Activated CD8-positive, alpha-beta T cell treated with anti-CD3 and anti-CD28 coated beads for 36 hours (primary cell): ENCODE measurements at regions not wholly inside any gene's neighbourhood (a gene's known extent, or its start where the extent isn't known, plus 50 kb on each side); places are given as distances from the start of the nearest gene placed in this dataset.

Experiments used
- ATAC-seq: fragments of 200-7000 bp; cut with Tn5 transposase; one replicate; pipeline ENCODE4 v1.10.0; 2021; ENCODE audit warnings: mild to moderate bottlenecking, moderate library complexity
- CTCF ChIA-PET: fragments of 350-600 bp; sonication (Branson Sonifier 250); formaldehyde crosslinking; loops from one replicate; lab custom pipeline; 2021; ENCODE audit warnings: antibody characterized with exemption; lab: Charles Lee
- POLR2A ChIA-PET: fragments of 350-600 bp; sonication (Branson Sonifier 250); formaldehyde crosslinking; loops from one replicate; lab custom pipeline; 2021; ENCODE audit warnings: antibody characterized with exemption; lab: Charles Lee
- DNase-seq: peaks from one replicate; pipeline ENCODE4 v3.0.0-alpha.2; 2020
- H3K27ac Mint-ChIP-seq: one replicate; pipeline ENCODE4 v1.8.0; 2021; ENCODE audit warnings: mild to moderate bottlenecking, mixed read lengths
- H3K27me3 Mint-ChIP-seq: one replicate; pipeline ENCODE4 v1.8.0; 2021; ENCODE audit warnings: mixed read lengths
- H3K36me3 Mint-ChIP-seq: one replicate; pipeline ENCODE4 v1.8.0; 2021; ENCODE audit warnings: low read depth, mixed read lengths
- H3K4me1 Mint-ChIP-seq: one replicate; pipeline ENCODE4 v1.8.0; 2021; ENCODE audit warnings: low read depth, mixed read lengths
- H3K4me3 Mint-ChIP-seq: one replicate; pipeline ENCODE4 v1.8.0; 2021; ENCODE audit warnings: mild to moderate bottlenecking, moderate library complexity, mixed read lengths
- H3K9me3 Mint-ChIP-seq: one replicate; pipeline ENCODE4 v1.8.0; 2021; ENCODE audit warnings: mixed read lengths
- CTCF ChIP-seq: fragments of 200-600 bp; IDR thresholded peaks from one replicate; pipeline ENCODE4 v1.8.0; 2022; ENCODE audit warnings: antibody characterized with exemption, mild to moderate bottlenecking
- intact Hi-C: fragments of 100-400 bp; cut with micrococcal nuclease; formaldehyde crosslinking; loops from one replicate; pipeline ENCODE4 v1.10.0; 2022

DNA sequence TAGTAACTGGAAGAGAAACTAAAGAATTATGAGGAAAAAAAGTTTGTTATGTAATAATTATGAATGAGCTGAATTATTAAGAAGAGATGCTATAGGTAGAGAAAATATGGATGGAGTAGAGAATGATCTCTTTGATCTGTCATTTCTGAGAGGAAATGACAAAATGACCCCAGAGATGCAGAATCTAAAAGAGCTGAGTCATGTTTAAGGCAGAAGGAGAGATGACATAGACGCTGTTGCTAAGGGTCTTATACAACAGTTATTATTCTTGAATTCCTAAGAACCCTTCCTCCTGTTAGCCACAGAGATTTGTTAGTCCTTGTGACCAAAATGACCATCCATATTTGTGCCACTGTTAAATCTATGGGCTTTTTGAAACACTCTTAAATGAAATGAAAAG lies 58.3 kb upstream of the FREM2 start:
- intact Hi-C loops = no loop called here
- TF ChIP-seq CTCF = no peak
- ATAC-seq = no peak

GRCh38 chr13:38630780-38631179 lies 56.1 kb upstream of the FREM2 start:
- POLR2A ChIA-PET = no interaction called here
- CTCF ChIA-PET = no interaction called here
- no peaks in the 10 kb centered on the region for H3K4me1 Mint-ChIP-seq
- H3K27me3 Mint-ChIP-seq = no peaks in the 10 kb centered on the region
- no peaks in the 10 kb centered on the region for H3K9me3 Mint-ChIP-seq
- H3K36me3 Mint-ChIP-seq = no peaks in the 10 kb centered on the region
- ATAC-seq = no peak
- intact Hi-C loops = no loop called here
- no peak for TF ChIP-seq CTCF
- DNase-seq = no peak
- H3K4me3 Mint-ChIP-seq = no peak overlapping the region
- H3K27ac Mint-ChIP-seq = no peak overlapping the region

More for the DNA sequence above, 58.3 kb upstream of the FREM2 start:
- no peak for DNase-seq
- CTCF ChIA-PET = interaction anchor here (0.7 kb wide), 1 partner anchor 10 kb away, joined by 4 read pairs; no protein-coding TSS in a partner anchor
- no peak overlapping the region for H3K4me3 Mint-ChIP-seq
- H3K27me3 Mint-ChIP-seq = no peaks in the 10 kb centered on the region
- POLR2A ChIA-PET = no interaction called here
- H3K9me3 Mint-ChIP-seq = no peaks in the 10 kb centered on the region
- H3K36me3 Mint-ChIP-seq = no peaks in the 10 kb centered on the region
- no peaks in the 10 kb centered on the region for H3K4me1 Mint-ChIP-seq
- H3K27ac Mint-ChIP-seq = no peak overlapping the region

DNA sequence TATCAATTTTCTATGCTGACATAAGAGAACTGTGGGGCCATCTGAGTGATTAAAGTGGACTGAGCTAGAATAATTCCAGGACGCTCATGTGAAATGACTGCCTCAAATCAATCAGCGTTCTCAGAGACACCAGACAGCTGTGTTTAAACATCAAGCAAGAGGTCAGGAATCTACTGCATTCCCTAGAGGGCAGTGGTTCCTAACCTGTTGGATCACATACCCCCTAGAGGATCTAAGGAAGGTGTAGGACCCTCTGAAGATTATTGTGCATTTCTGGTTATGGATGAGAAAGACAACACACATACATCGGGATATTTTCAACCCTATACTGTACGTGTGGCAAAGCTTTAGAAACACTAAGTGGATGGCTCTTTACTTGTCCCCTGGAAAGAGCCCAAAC lies 51.8 kb upstream of the FREM2 start:
- intact Hi-C loops = no loop called here
- TF ChIP-seq CTCF = no peak
- ChIA-PET CTCF (no interaction called here), POLR2A (no interaction called here)
- Mint-ChIP-seq H3K4me3 (no peak overlapping the region), H3K27me3 (peaks cover 2% of the 10 kb centered on the region), H3K9me3 (no peaks in the 10 kb centered on the region), H3K27ac (no peak overlapping the region), H3K4me1 (no peaks in the 10 kb centered on the region), H3K36me3 (no peaks in the 10 kb centered on the region)
- no peak for DNase-seq
- ATAC-seq = no peak

GRCh38 chr13:38636073-38636472 lies 50.8 kb upstream of the FREM2 start:
- H3K27ac Mint-ChIP-seq = no peak overlapping the region
- no peak for DNase-seq
- no peak overlapping the region for H3K4me3 Mint-ChIP-seq
- no peak for ATAC-seq
- ChIA-PET POLR2A (no interaction called here), CTCF (no interaction called here)
- intact Hi-C loops = no loop called here
- H3K27me3 Mint-ChIP-seq = peaks cover 2% of the 10 kb centered on the region
- no peaks in the 10 kb centered on the region for H3K4me1 Mint-ChIP-seq
- no peaks in the 10 kb centered on the region for H3K36me3 Mint-ChIP-seq
- TF ChIP-seq CTCF = no peak
- H3K9me3 Mint-ChIP-seq = no peaks in the 10 kb centered on the region

- Mint-ChIP-seq H3K27ac (no peak overlapping the region), H3K4me1 (no peaks in the 10 kb centered on the region), H3K4me3 (no peak overlapping the region), H3K36me3 (no peaks in the 10 kb centered on the region), H3K27me3 (peaks cover 2% of the 10 kb centered on the region), H3K9me3 (no peaks in the 10 kb centered on the region)
- intact Hi-C loops = no loop called here
- TF ChIP-seq CTCF = no peak
- no peak for ATAC-seq
- ChIA-PET POLR2A (no interaction called here), CTCF (no interaction called here)
- DNase-seq = no peak
Observed at GRCh38 chr13:38636761-38637160, 50.1 kb upstream of the FREM2 start.
